GM21619 (cell line): ENCODE measurements at regions not wholly inside any gene's neighbourhood (a gene's known extent, or its start where the extent isn't known, plus 50 kb on each side); places are given as distances from the start of the nearest gene placed in this dataset.

Experiments used
- ATAC-seq: cut with Tn5 transposase; IDR thresholded peaks from one replicate; pipeline ENCODE4 v1.9.1; 2021; ENCODE audit not compliant: unreplicated experiment

DNA sequence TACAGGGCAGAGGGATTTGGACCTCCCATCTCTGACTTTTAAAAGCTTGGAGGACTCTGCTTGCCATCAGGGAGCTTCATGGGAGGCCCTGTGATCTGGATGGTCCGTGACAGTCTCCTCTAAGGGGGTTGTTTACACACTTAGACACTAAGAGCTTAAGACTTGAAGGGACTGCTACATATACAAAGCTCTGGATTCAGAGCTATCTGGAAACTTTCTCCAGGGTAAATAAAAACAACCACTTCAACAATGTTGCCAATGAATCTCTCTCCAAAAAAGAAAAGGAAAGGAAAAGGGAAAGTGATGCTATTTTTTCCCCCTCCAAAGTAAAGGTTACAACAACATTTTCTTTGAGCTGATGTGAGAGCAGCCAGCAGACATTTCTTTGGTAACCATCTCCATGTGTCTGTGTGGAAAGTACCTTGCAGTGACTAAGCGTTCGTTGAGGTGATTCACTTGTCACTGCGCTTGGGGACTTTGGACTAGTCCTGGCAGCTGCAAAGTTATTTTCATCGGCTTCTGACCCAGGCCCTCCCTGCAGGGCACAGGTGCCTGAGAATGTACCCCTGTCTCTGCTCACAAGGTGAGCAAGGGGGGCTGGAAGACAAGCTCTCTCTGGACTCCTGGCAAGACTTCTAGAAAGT is 262.1 kb upstream of the KLF4 start:
- peak; percentile 77 for ATAC-seq

DNA sequence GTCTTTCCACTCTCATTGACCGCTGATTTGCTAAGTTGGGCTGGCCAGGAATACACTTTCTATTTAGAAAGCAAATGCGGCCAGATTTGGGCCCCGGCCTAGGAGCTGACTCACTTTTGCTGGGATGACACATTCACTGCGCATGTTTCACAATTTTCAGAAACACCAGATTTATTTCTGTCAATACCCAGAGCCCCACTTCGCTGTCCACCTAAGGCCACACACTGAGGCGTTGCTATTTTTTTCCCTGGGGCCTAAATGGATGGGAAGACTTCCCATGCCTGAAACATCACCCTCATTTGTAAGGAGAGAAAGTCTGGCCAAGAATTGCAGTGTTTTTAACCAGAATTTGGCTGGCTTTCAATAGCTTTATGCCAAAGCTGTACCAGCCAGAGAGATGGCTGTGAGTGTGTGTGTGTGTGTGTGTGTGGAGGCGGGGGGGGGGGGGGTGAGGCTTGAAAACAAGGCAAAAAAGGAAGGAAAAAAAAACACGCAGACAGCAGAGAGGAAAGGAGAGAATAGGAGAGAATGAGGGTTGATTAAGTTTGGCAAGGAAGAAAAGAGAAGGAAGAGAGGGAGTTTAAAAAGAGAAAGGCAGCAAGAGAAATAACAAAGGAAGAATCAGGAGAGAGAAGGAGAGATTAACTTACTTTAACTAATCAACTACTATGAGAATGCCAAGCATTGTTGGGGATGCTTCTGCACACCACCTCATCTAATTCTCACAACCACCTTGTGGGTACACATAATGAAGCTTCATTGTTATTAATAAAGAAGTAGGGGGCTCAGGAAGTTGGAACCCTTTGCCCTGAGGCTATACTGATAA is 261.4 kb upstream of the KLF4 start:
- ATAC-seq = no peak

DNA sequence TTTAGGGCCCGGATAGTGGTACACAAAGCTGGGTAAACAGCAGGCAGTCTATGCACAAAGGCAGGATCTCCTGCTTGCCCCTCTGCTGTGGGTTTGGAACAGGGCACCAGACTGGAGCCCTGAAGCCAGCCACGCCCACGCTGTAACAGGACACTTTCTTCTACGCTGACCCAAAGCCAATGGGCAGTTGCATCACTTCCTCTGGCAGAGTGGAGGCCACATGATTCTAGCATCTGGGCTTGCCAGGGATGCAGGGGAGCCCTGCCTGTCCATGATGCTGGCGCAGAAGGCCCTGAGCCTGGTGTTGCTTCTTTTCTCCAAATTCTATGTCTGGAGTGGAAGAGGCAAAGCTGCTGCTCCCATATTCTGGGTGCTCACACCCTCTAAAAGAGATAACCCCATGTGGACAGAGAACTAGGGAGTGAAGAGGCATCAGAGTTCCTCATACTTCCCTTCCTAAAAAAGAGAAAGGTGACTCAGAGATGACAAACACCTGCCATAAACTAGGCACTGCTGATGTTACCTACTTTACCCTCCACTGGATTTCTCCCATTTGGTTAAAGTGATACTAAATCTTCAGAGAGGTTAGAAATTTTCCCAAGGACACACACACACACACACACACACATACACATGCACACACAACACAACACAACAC is 260.3 kb upstream of the KLF4 start:
- no peak for ATAC-seq

DNA sequence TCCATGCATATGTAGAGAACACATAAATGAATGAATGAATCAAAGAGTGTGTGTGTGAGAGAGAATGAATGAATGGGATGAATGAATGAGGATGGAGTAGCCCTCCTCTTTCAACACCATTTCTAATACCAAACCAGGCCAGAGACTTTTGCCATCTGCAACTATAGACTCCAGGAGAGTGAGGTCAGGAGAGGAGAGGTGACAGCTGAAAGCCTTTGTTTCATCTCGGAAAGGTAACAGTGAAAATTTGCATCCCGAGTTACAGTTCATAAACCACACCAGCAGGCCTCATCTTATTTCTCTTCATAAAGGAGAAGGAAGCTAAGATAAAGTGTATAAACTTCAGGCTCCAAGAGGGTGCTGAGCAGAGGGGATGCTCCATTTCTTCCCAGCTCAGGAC is 255.3 kb upstream of the KLF4 start:
- no peak for ATAC-seq

DNA sequence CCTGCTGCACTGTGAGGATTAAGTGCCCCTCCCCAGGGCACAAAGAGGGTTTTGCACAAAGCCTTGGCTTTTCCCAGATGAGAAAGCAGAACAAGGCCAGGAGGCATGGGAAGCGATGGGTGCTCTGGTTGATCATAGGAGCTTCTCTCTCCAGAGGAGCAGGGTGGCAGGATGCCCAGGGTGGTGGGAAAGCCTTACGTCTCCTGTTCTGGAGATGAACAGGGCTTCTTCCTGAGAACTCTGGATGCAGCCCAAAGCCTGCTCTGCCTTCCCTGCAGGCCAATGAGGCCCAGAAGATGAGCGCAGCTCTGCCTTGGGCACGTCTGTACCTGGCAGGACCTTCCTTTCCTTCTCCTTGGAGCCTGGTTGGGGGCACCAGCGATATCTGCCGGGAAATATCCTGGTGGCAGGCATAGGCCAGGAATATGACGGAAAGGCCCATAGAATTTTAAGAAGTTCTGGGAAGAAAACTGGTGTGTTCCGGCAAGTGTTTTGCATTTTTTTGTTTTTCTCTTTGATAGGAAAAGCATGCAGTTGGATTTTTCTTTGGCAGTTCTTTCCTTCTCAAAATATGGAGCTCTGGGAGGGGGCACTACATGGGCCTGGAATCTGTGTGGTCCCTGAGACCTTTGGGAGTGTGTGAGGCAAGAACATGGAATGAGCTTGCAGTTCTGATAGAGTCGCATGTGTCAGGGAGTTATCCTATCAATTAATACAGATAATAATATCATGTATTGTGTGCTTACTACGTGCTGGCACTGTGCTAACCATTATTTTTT is 253.2 kb upstream of the KLF4 start:
- no peak for ATAC-seq

DNA sequence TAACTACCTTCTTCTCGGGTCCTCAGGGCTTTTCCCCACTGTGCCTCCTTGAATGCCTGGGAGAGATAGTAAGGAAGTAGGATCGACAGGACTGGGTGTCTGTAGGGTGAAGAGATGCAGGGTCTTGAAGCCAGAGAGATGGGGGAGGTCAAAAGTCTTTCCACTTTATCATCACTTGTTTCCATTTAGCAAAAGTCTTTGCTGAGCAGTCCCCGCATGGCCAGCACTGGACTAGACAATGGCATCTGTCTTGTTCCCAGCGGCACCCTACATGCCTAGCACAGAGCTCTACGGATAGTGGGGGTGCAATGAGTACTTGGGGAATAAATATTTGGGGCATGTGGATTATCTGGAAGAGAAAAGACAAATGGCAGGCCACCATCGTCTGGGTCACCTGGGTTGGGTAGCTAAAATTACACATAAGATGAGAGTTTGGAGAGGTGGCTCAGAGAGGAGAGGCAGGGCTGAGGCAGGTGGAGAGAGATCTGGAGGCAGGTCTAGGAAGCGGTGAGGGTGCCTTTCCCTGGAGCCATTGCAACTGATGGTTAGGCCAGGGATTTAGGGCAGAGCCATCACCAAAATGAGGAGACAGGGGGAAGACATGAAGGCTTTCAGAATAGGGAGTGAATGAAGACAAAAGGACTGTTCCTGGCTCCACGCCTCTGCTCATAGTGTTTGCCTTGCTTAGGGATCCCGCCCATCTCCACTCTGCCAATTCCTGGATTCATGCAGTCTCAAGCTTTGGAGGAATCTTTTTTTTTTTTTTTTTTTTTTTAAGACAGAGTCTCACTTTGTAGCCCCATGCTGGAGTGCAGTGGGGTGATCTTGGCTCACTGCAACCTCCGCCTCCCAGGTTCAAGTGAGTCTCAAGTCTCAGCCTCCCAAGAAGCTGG is 250.8 kb upstream of the KLF4 start:
- ATAC-seq = no peak

DNA sequence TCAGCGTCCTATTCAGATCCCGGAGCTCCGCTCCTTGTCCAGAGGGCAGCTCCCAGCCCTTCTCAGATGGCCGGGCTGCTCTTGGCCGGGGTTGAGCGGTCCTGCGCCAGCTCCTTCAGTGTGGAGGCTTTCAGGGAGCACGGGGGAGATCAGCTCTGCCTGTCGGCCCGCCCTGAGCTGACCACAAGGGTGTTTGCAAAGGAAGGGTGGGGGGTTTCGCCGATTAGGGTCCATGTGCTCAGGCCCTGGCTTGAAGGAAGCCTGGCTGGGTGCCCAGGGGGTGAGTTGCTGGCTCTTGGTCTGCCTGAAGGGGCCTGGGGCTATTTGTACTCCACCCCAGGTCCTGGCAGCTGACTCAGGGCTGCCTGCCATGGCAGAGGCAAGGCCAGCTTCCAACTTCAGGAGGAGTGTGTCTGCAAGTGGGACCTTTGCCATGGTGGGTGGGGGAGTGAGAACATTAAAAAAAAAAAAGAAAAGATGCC is 250.1 kb upstream of the KLF4 start:
- ATAC-seq = no peak

DNA sequence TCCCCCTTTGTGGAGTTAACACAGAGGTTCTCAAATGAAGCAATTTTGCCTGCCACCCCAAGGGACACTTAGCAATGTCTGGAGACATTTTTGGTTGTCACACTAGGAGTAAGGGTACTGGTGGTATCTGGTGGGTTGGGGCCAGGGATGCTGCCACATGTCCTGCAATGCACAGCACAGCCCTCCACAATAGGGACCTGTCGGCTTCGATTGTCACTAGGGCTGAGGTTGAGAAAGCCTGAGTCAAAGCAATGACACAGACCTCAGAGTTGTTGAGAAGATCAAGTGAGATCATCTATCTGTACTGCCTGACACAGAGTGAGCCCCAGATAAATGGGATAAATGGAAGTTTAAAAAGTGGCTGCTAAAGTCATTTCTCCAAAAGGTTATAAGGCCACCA is 249.2 kb upstream of the KLF4 start:
- no peak for ATAC-seq

DNA sequence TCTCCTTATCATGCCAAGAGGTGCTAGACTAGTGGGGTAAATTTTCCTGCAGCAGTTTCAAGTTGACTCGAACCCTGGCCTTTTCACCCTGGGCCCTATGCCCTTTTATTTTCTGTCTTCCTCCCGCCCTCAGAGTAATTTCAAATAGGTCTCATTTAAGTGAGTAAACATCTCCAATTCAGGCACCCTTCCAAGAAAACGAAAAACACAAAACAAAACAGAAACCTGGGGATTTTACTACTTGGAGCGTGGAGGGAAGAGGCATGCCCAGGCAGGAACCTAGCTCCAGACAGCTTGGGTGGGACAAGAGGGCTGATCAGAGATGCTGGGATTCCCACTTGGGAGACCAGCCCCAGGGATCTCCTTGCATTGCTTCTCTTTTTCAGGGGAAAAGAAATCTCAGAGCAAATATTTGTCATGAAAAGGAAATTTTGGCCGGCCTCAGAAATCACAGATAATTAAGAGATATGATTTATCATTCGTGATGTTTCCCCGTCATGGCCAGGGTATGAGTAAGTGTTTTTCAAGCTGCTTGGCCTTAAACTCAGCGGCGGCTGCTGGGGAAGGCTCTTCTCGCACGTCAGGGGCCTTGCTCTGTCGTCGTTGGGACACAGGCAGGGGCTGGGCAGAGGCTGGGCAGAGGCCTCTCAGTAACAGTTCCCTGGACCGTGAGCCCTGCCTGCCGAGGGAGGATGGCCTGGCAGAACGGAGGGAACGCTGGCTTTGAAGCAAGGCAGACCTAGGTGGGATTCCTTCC is 248.6 kb upstream of the KLF4 start:
- no peak for ATAC-seq

DNA sequence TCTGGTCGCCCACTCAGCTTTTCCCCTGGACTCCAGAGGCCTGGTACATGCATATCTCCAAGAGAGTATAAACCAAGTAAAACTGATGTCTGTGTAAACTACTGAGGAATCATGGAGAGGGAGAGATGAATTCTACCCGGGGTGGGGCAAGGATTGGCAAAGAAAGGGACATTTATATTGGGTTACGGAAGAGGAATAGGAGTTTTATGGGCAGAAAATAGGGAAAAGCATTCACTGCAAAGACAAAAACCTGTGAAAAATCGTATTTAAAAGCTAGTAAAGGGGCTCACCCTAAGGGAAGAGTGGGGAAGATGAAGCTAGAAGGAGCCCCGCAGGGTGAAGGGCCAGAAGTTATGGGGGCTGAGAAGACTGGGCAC is 248.0 kb upstream of the KLF4 start:
- no peak for ATAC-seq

DNA sequence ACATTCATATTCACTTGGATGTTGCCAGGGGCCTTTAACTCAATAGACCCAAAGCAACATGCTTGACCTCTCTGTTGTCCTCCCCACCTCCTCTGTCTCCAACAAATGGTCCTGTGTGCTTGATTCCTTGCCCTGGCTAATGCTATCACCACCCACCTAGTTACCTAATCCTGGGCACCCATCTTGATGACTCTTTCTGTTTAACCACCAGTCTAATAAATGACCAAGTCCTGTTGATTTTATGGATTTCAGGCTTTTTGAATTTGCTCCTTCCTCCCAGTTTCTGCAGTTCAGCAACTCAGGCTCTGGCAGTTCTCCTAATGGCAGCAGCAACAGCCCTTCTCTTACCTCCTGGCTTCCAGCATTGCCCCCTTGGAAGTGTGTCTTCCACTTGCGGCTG is 246.3 kb upstream of the KLF4 start:
- no peak for ATAC-seq

DNA sequence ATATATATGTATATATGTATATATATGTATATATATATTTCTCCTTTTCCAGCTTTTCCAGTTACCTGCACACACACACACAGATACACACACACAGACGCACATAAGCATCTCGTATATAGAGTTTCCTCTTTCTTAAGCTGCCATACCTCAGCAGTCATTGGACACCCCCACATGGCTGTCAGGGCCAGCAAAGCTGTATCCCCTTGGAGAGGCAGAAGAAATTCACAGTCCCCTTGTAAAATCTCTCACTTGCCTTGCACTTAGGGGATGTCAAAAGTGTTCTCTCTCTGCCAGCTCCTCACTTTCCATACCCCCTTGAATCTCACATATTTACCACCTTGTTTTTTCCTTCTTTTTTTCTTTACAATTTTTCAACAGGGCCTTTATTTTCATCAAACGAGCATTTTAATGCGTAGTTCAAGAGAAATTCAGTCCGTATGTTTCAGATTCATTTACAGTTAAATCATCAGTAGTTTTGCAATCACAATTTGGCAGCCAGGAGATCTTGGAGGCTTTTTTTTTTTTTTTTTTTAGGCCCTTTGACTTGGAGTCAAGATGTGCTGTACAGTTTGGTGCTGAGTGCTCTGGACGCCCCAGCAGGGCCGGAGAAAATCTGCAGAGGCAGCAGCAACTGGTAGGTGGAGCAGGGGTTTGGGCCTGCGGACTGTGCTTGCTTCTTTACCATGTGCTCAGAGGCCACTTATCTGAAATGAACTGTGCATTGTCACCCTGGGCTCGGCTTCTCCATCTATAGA is 244.9 kb upstream of the KLF4 start:
- ATAC-seq = no peak

DNA sequence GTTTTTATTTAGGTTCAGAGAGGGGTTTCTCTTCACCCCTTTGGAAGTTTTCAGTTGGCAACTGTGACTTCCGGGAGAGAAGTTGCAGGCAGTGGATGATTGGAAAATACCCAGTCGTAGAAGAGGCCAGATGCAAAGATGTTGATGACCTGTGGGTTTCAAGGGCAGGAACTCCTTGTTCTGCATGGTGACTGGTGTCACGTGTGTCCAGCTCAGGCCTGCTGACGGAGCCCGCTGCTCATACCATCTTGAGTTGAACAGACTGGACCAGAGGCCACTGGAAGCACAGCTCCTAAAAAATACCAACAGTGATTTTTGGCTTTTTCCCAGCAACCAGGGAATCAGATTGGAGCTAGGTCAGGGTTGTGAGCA is 243.9 kb upstream of the KLF4 start:
- ATAC-seq = no peak

DNA sequence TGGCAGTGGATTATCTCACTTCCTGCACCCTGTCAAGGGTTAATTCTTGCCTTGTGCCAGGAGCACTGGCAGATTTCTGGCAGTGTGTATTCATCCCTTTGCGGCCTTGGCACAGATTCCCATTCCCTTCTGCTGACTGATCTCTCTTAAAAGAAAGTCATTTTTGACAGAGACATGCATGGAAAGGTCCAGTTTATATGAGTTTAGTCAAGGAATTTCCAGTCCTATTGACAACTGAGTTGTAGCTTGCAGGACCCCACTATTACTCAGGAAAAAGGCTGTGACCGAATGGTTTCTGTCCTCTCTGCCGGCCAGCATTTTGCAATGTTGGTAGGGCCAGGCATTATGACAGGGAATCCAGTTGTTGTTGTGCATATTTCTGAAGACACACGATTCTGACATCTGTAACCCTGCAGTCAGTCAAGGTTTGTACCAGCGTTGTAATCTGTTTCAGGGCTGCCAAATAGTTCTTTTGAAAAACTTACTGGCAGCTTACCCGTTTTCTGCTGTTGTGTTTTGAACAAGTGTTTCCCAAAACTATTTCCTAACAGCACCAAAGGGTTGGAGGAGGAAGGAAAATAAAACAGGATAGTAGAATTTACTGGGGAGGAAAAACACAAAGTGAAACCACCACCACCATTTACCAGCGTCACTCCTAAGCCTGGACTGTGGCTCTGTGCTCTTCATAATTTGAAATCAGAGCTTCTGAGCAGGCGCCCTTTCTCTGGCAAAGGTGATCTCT is 243.4 kb upstream of the KLF4 start:
- ATAC-seq = no peak

DNA sequence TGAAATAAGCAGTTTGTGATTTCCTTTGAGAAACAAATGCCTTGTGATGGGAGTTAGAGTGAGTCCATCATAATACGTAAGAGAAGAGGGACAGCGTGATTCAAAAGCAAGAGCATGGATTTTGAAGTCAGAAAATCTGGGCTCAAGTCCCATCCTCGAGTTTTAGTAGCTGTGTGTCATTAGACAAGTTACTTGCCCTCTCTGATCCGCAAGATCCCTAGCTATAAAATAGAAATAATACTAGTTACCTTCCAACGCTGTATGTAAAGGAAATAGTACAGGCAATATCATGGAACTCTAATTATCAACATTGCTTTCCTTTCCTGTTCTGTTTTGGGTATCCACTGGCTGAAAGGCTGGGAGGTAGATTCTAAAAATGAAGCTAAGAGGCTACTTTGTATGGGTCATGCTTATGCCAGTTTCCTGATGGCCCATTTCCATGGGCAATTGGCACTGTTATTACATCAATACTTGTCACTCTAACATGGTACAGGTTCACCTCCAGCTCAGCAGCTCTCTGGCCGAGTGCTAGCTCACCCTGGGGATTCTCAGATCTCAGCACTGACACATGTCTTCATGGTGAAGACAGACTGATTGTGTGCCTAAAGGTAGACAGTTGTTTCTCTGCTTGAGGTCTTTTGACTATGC is 241.7 kb upstream of the KLF4 start:
- no peak for ATAC-seq

DNA sequence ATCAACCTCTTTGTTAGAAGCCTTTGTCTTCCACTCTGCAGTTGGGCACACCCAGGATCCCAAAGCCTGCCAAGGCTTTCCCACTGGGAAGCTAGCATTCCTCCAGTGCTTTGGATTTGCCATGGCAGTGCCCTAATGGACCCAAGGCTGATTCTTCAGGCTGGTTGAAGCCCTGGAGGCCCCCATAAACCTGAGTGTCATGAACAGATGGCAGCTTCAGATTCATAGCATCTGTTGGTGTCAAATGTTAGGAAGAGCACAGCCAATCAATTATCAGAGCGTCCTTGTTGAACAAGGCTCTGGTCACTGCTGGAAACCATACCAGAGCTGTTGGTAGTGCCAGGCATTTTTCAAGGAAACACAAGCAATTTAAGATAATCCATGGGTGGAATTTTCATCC is 241.1 kb upstream of the KLF4 start:
- ATAC-seq = no peak

DNA sequence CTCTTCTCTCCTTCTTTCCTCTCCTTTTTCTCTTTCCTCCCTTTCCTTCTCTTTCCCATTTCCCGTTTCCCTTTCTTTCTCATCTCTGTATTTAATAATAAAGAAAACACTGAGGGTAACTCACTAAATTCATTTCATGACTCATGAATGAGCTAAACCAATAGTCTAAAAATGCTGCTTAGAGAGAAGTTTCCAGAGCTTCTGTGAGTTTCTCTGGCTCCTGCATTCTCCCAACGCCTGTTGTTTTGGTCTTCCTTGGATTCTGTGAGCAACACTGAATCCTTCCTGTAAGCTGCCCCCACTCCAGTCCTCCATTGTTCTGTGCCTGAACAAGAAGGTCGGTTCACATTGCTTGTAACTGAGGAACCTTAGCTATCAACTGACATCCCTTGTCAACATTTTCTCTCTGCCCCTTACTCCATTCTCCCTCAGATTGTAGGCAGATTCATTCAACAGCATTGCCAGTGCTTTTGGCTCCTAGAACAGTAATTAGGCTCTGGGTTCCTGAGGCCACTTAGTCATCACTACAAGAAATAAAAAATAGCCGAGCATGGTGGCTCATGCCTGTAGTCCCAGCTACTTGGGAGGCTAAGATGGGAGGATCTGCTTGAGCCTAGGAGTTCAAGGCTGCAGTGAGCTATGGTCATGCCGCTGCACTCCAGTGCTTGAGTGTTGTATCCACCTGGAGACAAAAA is 237.7 kb upstream of the KLF4 start:
- no peak for ATAC-seq
